Hepatocyte (in vitro differentiated cells): ENCODE measurements at regions not wholly inside any gene's neighbourhood (a gene's known extent, or its start where the extent isn't known, plus 50 kb on each side); places are given as distances from the start of the nearest gene placed in this dataset.

Experiments used
- DNase-seq: peaks from one replicate; pipeline ENCODE4 v3.0.0-alpha.2; 2016; ENCODE audit warnings: low spot score
- H2AFZ ChIP-seq: fragments of 200-600 bp; sonication (generic); 2 replicates; pipeline ENCODE4 v1.6.0; 2016; ENCODE audit warnings: antibody characterized with exemption, mild to moderate bottlenecking
- H3K27ac ChIP-seq: fragments of 200-600 bp; sonication (generic); 2 replicates; pipeline ENCODE4 v1.5.1; 2016; ENCODE audit warnings: mild to moderate bottlenecking
- H3K27me3 ChIP-seq: fragments of 200-600 bp; sonication (generic); 2 replicates; pipeline ENCODE4 v1.6.1; 2016
- H3K36me3 ChIP-seq: fragments of 200-600 bp; sonication (generic); replicated peaks from 2 replicates; pipeline ENCODE4 v1.5.1; 2016; ENCODE audit warnings: low read depth; ENCODE audit not compliant: insufficient read depth
- H3K4me1 ChIP-seq: fragments of 200-600 bp; sonication (generic); 2 replicates; pipeline ENCODE4 v1.5.1; 2016; ENCODE audit warnings: mild to moderate bottlenecking, moderate library complexity; ENCODE audit not compliant: insufficient read depth
- H3K4me2 ChIP-seq: fragments of 200-600 bp; sonication (generic); 2 replicates; pipeline ENCODE4 v1.6.0; 2016
- H3K4me3 ChIP-seq: fragments of 200-600 bp; sonication (generic); 2 replicates; pipeline ENCODE4 v1.5.1; 2016; ENCODE audit warnings: mild to moderate bottlenecking
- H3K79me2 ChIP-seq: fragments of 200-600 bp; sonication (generic); 2 replicates; pipeline ENCODE4 v1.6.0; 2017; ENCODE audit warnings: mild to moderate bottlenecking
- H3K9me2 ChIP-seq: fragments of 200-600 bp; sonication (generic); replicated peaks from 2 replicates; pipeline ENCODE4 v1.6.0; 2017; ENCODE audit warnings: mild to moderate bottlenecking; ENCODE audit not compliant: insufficient read depth
- H3K9me3 ChIP-seq: fragments of 200-600 bp; sonication (generic); 2 replicates; pipeline ENCODE4 v1.5.1; 2016; ENCODE audit warnings: low read depth, mild to moderate bottlenecking
- H4K20me1 ChIP-seq: fragments of 200-600 bp; sonication (generic); 2 replicates; pipeline ENCODE4 v1.6.0; 2016; ENCODE audit warnings: mild to moderate bottlenecking; ENCODE audit not compliant: insufficient read depth, poor library complexity, severe bottlenecking
- EZH2 ChIP-seq: fragments of 200-600 bp; sonication (generic); IDR thresholded peaks from 2 replicates; pipeline ENCODE4 v1.6.1; 2016; ENCODE audit warnings: antibody characterized with exemption, mild to moderate bottlenecking, borderline replicate concordance
- EZH2phosphoT487 ChIP-seq: fragments of 200-600 bp; sonication (generic); IDR thresholded peaks from one replicate; pipeline ENCODE4 v1.6.1; 2018; ENCODE audit warnings: antibody characterized with exemption, mild to moderate bottlenecking, low read depth, moderate library complexity; ENCODE audit not compliant: unreplicated experiment, severe bottlenecking
- WGBS: methylation state at CpG from one replicate; pipeline ENCODE4 v1.1.6; 2016; ENCODE audit warnings: low lambda C conversion rate; ENCODE audit errors: missing lambda C conversion rate; 5-methylcytosine and 5-hydroxymethylcytosine counted together
- TF ChIP-seq, protein P1 (sequence below): fragments of 200-600 bp; sonication (generic); IDR thresholded peaks from 2 replicates; pipeline ENCODE4 v1.5.1; 2016; ENCODE audit warnings: antibody characterized with exemption, mild to moderate bottlenecking; ENCODE audit not compliant: poor library complexity

DNA sequence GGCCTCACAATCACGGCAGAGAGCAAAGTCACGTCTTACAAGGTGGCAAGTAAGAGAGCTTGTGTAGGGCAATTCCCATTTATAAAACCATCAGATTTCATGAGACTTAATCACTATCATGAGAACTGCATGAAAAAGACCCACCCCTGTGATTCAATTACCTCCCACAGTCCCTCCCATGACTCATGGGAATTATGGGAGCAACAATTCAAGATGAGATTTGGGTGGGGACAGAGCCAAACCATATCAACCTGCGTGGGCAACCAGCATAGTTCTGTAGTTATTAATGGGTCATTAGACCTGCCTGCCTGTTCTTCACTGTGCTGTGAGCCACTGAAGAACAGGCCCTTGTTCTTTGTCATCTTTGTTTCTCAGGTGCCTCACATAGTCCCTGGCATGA is 593.7 kb upstream of the BOD1L1 start:
- Histone ChIP-seq H3K4me3 (no peak overlapping the region), H3K4me2 (no peak overlapping the region), H4K20me1 (no peaks in the 10 kb centered on the region), H3K79me2 (no peaks in the 10 kb centered on the region), H3K27me3 (no peaks in the 10 kb centered on the region), H3K36me3 (no peaks in the 10 kb centered on the region), H3K27ac (no peak overlapping the region), H3K9me2 (no peaks in the 10 kb centered on the region), H2AFZ (no peak overlapping the region), H3K4me1 (no peaks in the 10 kb centered on the region), H3K9me3 (no peaks in the 10 kb centered on the region)
- DNase-seq, result no peak
- WGBS, result 86% methylated on average over 3 of the region's 3 CpGs
- TF ChIP-seq EZH2, result no peak

DNA sequence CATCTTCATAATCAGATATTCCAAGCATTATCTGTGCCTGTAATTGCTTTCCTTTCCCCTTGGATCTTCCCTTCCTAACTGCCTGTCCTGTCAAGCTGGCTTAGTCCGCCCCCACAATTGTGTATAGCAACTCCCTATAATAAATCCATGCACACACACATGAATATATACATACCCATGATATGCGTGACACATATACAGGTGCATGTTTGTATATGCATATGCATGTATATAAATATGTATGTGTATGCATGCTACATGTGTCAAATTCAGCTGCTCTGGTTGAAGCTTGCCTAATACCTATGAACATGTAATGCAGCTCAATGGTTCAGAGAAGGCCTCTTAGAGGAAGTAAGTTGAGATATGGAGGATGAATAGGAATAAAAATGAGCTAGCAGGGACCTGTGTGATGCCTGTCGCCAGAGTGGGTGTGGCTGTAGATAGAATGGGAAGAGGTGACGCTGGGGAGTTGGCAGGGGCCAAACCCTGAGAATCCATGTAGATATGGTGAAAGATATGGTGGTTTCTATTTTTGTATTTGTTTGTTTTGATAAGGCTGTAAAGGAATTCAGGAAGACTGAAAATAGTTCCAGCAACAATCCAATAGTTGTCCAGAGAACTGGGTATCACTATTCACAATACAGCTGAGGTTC is 595.0 kb upstream of the BOD1L1 start:
- H3K9me2 ChIP-seq, result no peaks in the 10 kb centered on the region
- H3K27me3 ChIP-seq, result no peaks in the 10 kb centered on the region
- WGBS, result 83% methylated on average over 4 of the region's 4 CpGs
- no peaks in the 10 kb centered on the region for H3K36me3 ChIP-seq
- no peak for DNase-seq
- no peaks in the 10 kb centered on the region for H3K9me3 ChIP-seq
- no peak overlapping the region for H2AFZ ChIP-seq
- no peaks in the 10 kb centered on the region for H3K4me1 ChIP-seq
- H4K20me1 ChIP-seq, result no peaks in the 10 kb centered on the region
- no peaks in the 10 kb centered on the region for H3K79me2 ChIP-seq
- TF ChIP-seq EZH2 (no peak), EZH2phosphoT487 (no peak)
- TF ChIP-seq, protein P1, sequence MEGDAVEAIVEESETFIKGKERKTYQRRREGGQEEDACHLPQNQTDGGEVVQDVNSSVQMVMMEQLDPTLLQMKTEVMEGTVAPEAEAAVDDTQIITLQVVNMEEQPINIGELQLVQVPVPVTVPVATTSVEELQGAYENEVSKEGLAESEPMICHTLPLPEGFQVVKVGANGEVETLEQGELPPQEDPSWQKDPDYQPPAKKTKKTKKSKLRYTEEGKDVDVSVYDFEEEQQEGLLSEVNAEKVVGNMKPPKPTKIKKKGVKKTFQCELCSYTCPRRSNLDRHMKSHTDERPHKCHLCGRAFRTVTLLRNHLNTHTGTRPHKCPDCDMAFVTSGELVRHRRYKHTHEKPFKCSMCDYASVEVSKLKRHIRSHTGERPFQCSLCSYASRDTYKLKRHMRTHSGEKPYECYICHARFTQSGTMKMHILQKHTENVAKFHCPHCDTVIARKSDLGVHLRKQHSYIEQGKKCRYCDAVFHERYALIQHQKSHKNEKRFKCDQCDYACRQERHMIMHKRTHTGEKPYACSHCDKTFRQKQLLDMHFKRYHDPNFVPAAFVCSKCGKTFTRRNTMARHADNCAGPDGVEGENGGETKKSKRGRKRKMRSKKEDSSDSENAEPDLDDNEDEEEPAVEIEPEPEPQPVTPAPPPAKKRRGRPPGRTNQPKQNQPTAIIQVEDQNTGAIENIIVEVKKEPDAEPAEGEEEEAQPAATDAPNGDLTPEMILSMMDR, result no peak
- no peak overlapping the region for H3K27ac ChIP-seq
- H3K4me3 ChIP-seq, result no peak overlapping the region
- no peak overlapping the region for H3K4me2 ChIP-seq

DNA sequence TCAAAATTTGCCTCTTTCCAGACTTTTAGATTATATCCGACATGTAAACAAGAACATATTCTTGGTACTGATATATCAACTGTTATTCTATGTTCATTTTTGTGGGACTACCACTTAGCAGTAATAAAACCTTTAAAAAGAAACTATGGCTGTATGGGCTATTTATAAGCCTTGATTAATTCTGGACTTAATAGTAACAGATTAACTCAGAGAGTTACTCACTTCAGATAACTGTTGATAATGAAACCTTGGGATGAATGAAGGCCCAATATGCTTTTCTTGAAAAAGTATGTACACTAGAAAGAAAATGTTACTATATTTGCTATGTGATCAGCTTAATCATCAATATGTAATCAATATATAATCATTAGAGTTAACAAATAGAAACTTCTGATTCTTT is 595.9 kb upstream of the BOD1L1 start:
- Histone ChIP-seq H2AFZ (no peak overlapping the region), H3K4me1 (no peaks in the 10 kb centered on the region), H3K36me3 (no peaks in the 10 kb centered on the region), H3K9me3 (no peaks in the 10 kb centered on the region), H4K20me1 (no peaks in the 10 kb centered on the region), H3K9me2 (no peaks in the 10 kb centered on the region), H3K27me3 (no peaks in the 10 kb centered on the region), H3K27ac (no peak overlapping the region), H3K4me2 (no peak overlapping the region), H3K4me3 (no peak overlapping the region), H3K79me2 (no peaks in the 10 kb centered on the region)
- no peak for DNase-seq
- 97% methylated on average over 1 of the region's 1 CpG for WGBS
- TF ChIP-seq EZH2phosphoT487 (no peak), EZH2 (no peak)
- TF ChIP-seq, protein P1, result no peak

DNA sequence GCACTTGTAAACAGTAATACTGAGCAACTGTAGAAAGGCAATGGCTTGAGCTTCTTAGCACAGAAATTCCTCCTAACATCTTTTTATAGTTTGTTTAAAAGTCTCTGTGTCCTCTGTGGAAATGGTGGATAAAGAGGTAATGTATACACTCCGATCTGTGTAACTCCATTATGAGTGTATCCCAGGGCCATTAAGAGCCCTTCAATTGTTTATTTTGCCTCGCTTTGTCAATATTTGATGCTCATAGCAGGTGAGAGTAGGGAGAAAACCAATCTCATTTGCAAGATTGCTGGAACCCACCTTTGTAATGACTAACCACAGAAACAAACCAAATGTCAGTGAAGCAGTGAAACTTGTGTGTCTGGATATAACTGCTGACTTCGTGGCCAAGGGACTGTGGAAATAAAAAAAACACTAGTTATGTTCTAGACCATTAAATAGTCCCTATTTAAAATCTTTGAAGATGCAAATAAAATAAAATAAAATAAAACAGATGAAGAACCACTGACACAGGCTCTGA is 598.2 kb upstream of the BOD1L1 start:
- Histone ChIP-seq H3K4me2 (no peak overlapping the region), H2AFZ (no peak overlapping the region), H3K36me3 (no peaks in the 10 kb centered on the region), H3K4me1 (no peaks in the 10 kb centered on the region), H3K9me2 (no peaks in the 10 kb centered on the region), H3K4me3 (no peak overlapping the region), H3K9me3 (no peaks in the 10 kb centered on the region), H3K27me3 (no peaks in the 10 kb centered on the region), H3K27ac (no peak overlapping the region), H4K20me1 (no peaks in the 10 kb centered on the region), H3K79me2 (no peaks in the 10 kb centered on the region)
- peak; percentile 35 for DNase-seq
- 25% methylated on average over 3 of the region's 3 CpGs for WGBS
- TF ChIP-seq EZH2phosphoT487 (no peak), EZH2 (no peak)
- TF ChIP-seq, protein P1, result no peak
